NCI-H1930 (cell line): ENCODE measurements at regions not wholly inside any gene's neighbourhood (a gene's known extent, or its start where the extent isn't known, plus 50 kb on each side); places are given as distances from the start of the nearest gene placed in this dataset.

Source experiments
- DNase-seq, 2 experiments: peaks; one replicate each; lab custom pipeline; 2025; lab: John Stamatoyannopoulos, UW

DNA sequence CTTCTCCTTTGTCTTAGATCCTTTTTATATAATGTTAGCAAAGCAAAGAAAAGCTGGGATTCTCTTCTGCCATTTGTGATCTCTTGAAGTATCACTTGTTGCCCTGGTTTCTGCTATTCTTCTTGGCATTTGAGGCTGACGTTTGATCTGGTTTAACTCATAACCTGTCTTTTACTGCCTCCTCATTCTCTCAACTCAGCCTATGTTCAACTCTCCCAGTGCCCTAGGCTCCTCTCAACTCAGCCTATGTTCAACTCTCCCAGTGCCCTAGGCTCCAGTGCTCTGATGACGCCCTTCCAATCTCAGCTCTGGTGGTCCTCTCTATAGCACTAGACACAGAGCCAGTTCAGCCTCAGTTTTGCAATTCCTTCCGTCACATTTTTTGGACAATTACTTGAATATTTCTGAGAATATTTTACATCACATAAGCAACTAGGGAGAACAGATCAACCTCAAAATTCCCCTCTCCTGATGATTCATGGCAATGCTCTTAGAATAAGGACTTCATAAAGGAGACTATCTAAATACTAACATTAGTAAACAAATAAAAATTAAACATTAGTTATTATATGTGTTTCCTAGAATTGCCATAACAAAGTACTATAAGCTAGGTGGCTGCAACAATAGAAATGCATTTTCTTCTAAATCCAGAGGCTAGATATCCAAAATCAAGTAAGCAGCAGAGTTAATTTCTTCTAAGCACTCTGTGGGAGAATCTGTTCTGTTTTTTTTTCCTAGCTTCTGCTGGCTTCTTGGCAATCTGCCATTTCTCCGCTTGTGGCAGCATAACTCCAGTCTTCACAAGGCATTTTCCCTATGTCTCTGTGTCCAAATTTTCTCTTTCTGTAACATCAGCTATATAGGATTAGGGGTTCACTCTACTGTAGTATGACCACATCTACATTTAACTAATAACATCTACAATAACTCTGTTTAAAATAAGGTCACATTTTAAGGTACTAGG, 662.1 kb upstream of the FTMT start:
- DNase-seq: no peak

- no peak for DNase-seq
These were observed 652.3 kb upstream of the FTMT start for GRCh38 chr5:121199216-121199999.

DNA sequence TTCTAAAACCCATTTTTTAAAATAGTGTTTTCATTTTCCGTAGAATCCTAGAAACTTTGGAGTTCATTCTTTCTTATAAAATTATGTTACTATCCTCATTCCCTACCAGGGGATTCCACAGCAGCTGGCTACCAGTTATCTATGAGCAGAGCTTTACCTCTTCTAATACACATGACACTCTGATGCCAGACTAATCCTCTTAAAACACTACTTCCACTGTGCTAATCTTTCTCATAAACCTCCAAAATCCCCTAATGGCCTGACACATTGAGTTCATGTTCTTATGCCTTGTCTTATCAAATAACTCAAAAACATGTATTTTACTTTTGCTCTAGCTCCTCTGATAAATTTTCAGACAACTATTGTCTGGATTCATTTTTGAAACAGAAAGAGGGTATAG, 633.6 kb upstream of the FTMT start:
- DNase-seq: no peak

DNA sequence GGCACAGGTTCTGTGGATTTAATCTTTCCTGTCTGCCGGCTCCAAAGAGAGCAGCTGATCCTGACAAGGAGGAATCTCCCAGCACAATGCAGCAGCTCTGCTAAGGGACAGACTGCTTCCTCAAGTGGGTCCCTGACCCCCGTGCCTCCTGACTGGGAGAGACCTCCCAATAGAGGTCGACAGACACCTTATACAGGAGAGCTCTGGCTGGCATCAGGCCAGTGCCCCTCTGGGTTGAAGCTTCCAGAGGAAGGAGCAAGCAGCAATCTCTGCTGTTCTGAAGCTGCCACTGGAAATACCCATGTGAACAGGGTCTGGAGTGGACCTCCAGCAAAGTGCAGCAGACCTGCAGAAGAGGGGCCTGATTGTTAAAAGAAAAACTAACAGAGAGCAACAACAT, 630.2 kb upstream of the FTMT start:
- DNase-seq: no peak

DNA sequence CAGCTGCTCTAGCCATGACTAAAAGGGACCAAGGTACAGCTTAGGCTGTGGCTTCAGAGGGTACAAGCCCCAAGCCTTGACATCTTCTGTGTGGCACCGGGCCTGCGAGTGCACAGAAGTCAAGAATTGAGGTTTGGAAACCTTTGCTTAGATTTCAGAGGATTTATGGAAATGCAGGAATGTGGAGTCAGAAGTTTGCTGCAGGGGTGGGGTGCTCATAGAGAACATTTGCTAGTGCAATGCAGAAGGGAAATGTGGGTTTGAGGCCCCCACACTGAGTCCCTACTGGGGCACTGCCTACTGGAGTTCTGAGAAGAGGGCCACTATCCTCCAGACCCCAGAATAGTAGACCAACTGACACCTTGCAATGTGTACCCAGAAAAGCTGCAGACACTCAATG, 624.9 kb upstream of the FTMT start:
- no peak for DNase-seq

DNA sequence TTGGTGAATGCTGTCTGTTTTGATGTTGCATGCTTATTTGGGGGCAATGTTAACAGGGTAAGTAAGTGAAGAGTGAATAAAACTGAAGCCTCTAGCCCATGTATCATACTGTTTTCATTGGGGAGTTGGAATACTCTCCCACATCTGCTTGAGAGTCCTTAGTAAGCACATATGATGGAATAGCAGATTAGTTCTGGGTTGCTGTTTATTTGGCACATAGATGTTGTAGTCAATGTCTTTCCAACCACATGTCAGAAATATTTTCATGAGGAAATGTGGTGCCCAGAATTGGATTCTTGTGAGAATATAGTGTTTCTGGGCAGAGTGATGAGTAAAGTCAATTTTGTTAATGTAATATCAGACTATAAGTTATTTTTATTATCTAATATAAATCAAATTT, 611.7 kb upstream of the FTMT start:
- no peak for DNase-seq

- no peak for DNase-seq
These were observed 604.7 kb upstream of the FTMT start for GRCh38 chr5:121246971-121247370.

DNA sequence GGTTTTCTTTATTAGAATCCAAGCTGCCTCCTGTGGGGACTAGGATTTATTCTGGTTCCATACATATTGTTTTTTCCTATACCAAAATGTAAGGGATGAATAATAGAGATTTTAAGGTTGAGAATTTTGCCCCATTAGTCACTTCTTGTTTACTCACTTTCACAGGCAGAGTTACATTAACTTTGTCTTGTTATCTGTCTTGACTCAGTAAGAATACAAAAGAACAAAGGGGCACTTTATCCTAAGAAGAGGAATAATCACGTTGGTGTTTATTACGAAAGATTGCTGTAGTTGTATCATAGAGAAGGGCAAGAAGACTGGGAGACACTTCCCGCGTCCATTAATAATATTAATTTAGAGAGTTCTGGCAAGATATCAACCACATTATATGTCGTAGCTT, 599.7 kb upstream of the FTMT start:
- no peak for DNase-seq

DNA sequence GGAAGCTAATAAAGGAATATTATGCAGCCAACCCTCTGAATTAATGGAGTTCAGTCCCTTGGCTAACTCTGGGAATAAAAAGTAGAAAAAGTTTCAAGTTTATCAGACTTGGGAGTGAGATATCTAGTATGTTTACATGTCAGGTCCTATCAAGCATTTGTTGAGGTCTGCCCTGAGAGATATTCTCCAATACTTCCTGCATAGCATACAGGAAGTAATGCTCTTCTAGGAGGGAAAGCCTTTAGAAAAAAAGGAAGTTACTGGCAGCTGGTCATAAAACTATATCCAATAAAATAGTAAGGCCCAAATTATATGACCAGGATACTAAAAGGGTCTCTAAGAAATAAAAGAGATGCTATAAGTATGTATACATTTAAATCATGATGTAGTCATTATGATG, 594.1 kb upstream of the FTMT start:
- DNase-seq: no peak

GRCh38 chr5:121263456-121263855, 588.2 kb upstream of the FTMT start:
- no peak for DNase-seq

- no peak for DNase-seq
These were observed 587.1 kb upstream of the FTMT start for GRCh38 chr5:121264605-121265004.

- DNase-seq: no peak
These were observed 580.1 kb upstream of the FTMT start for GRCh38 chr5:121271546-121271945.

DNA sequence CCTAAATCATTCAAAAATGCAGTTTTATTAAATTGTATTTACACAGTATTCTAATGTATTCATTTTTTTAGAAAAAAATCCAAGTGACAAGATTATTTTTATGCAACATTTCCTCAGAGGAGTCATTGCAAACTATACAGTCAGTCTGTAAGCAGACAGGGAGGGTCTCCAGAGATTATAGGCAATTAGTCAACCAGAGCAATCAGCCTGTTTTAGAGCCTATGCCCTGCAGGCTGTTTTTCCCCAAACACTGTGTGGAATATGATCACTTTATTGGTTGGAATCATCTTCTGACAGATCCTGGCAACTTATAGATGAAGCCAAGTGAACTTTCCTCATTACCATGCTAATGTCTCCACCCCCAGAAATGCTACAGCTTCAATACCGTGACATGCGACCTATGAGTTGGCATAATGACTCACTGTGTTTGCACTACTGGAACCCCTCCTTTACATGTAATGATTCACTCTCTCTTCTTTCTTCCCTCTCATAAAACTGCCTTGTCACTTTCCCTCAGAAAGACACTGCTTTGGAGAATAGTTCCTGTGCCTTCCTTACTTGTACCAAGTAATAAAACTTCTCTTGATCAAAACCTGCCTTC, 577.7 kb upstream of the FTMT start:
- no peak for DNase-seq

GRCh38 chr5:121279801-121280200, 571.9 kb upstream of the FTMT start:
- DNase-seq: no peak

DNA sequence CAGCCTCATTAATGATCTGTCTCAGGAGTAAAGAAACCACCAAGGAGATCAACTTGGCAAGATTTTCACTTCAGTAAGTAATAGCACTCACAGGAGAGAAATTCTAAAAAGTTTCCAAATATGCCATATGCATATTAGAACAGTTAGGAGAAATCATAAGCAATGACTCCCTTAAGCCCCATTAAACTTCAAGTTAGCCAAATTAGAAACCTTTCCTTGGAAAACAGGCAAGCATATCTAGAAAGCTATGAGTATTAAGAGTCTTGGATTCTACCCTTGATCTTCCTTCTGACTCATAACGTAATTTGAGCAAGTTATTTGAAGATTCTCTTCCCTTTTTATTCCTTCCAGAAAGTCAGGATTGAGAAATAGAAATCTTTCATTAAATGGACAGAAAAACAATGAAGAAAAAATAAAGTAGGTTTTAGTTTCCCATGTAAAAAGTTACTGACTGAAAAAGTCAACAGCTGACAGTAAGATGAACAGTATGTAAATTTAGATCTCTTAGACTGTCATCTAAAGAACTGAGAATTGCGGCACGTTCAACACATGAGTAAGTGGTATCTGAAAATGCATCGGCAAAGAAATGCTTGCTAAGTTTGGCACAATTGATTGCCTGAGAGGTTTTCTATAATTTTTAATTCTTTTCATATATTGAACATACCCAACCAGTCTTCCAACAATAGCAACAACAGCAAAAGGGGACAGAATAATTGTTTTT, 565.7 kb upstream of the FTMT start:
- no peak for DNase-seq

- no peak for DNase-seq
These were observed 562.9 kb upstream of the FTMT start for GRCh38 chr5:121288781-121289180.

DNA sequence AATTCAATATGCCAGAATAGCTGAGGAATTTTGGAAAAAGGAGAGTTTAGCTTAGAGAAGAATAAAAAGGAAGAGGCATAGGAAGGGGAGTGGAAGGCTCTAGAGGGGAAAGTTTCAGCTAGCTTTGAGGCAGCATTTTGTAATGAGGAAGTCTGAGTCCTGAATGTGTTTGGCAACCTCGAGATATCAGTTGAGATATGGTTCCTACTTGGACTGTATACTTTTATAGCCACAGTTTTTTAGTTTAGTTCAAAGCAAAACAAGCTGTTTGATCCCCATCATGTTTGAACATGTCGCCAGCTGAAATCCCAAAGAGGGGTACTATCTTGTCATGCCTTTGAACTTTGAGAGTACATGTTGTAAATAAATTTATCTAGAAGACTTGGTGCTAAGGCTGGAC, 559.0 kb upstream of the FTMT start:
- no peak for DNase-seq

- DNase-seq: no peak
These were observed 555.3 kb upstream of the FTMT start for GRCh38 chr5:121296356-121296755.

- no peak for DNase-seq
These were observed 552.5 kb upstream of the FTMT start for GRCh38 chr5:121299153-121299552.

GRCh38 chr5:121304838-121305237, 546.8 kb upstream of the FTMT start:
- no peak for DNase-seq

DNA sequence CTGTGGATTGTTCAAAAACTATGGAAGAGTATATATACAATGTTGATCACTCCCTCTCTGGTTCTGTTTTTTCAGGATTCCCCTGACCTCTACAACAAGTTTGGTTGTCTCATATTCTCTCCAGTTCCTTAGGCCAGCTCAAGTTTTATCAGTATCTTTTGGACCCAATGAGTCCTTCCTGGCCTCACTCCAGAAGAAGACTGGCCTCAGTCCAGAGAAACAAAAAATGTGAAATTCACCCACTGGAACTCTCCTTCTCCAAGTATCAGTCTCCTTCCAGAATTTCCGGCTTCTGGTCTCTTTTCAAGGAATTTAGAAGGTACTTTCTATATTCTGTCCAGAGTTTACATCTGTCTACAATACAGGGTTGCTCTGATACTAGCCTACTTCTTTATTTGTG, 537.8 kb upstream of the FTMT start:
- DNase-seq: no peak

DNA sequence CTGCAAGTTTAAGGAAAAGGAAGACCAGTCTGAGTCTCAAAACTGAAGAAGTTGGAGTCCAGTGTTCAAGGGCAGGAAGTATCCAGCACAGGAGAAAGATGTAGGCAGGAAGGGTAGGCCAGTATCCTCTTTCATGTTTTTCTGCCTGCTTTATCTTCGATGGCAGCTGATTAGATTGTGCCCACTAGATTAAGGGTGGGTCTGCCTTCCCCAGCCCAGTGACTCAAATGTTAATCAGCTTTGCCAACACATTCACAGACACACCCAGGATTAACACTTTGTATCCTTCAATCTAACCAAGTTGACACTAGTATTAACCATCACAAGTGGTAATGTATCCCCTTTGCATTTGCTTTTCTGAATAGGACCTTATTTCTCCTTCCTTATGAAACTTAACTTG, 535.9 kb upstream of the FTMT start:
- no peak for DNase-seq
